K562 (cell line): ENCODE measurements at regions not wholly inside any gene's neighbourhood (a gene's known extent, or its start where the extent isn't known, plus 50 kb on each side); places are given as distances from the start of the nearest gene placed in this dataset.

Experiments used
- BCL6 ChIP-seq: fragments of 250-450 bp; sonication (Bioruptor Pico); IDR thresholded peaks from 2 replicates; pipeline ENCODE4 v1.4.0; 2020
- CREB1 ChIP-seq, 2 experiments: sonication (generic) in 1 of 2; formaldehyde crosslinking in 1 of 2; IDR thresholded peaks; 2 replicates each; pipeline versions ENCODE4 v1.6.1 to v1.8.0; 2012 to 2022; ENCODE audit warnings: inconsistent platforms in 1 of 2, mild to moderate bottlenecking in 1 of 2, missing genetic modification reagents in 1 of 2, moderate library complexity in 1 of 2
- EZH2 ChIP-seq: IDR thresholded peaks from 2 replicates; pipeline ENCODE4 v1.6.1; 2012; ENCODE audit warnings: low read depth, mild to moderate bottlenecking, inconsistent platforms, low read length, borderline replicate concordance
- GABPB1 ChIP-seq: sonication (generic); formaldehyde crosslinking; IDR thresholded peaks from 2 replicates; pipeline ENCODE4 v1.8.0; 2022; ENCODE audit warnings: mild to moderate bottlenecking, missing genetic modification reagents
- HNRNPL ChIP-seq: fragments of 200-400 bp; formaldehyde crosslinking; IDR thresholded peaks from 2 replicates; pipeline ENCODE4 v1.6.1; 2017; ENCODE audit warnings: low read depth, mild to moderate bottlenecking, low read length
- KAT8 ChIP-seq: fragments of 450-650 bp; IDR thresholded peaks from 2 replicates; pipeline ENCODE4 v1.6.1; 2016; ENCODE audit warnings: low read depth, mild to moderate bottlenecking
- RFX5 ChIP-seq: IDR thresholded peaks from 2 replicates; pipeline ENCODE4 v1.6.1; 2011; ENCODE audit warnings: low read depth, mild to moderate bottlenecking, improper control_type of control experiment, low read length
- ZBTB17 ChIP-seq: fragments of 450-650 bp; formaldehyde crosslinking; IDR thresholded peaks from 2 replicates; pipeline ENCODE4 v1.4.0; 2020; ENCODE audit warnings: mild to moderate bottlenecking
- TF ChIP-seq, protein P1 (sequence below): fragments of 250-450 bp; sonication (Bioruptor Pico); IDR thresholded peaks from 2 replicates; pipeline ENCODE4 v1.5.0; 2020; ENCODE audit warnings: mild to moderate bottlenecking, borderline replicate concordance
- TF ChIP-seq, protein P2 (sequence below): sonication (generic); formaldehyde crosslinking; IDR thresholded peaks from 2 replicates; pipeline ENCODE4 v1.5.0; 2020; ENCODE audit warnings: missing genetic modification reagents
- TF ChIP-seq, protein P3 (sequence below), 2 experiments: fragments of 450-650 bp; formaldehyde crosslinking in 1 of 2; IDR thresholded peaks; 2 replicates each; pipeline versions ENCODE4 v1.4.0 to v1.6.1; 2014 to 2020; ENCODE audit warnings: mild to moderate bottlenecking in 2 of 2, borderline replicate concordance in 1 of 2, low read depth in 1 of 2
- TF ChIP-seq, protein P4 (sequence below): sonication (generic); formaldehyde crosslinking; IDR thresholded peaks from 2 replicates; pipeline ENCODE4 v1.8.1; 2022; ENCODE audit warnings: missing genetic modification reagents

DNA sequence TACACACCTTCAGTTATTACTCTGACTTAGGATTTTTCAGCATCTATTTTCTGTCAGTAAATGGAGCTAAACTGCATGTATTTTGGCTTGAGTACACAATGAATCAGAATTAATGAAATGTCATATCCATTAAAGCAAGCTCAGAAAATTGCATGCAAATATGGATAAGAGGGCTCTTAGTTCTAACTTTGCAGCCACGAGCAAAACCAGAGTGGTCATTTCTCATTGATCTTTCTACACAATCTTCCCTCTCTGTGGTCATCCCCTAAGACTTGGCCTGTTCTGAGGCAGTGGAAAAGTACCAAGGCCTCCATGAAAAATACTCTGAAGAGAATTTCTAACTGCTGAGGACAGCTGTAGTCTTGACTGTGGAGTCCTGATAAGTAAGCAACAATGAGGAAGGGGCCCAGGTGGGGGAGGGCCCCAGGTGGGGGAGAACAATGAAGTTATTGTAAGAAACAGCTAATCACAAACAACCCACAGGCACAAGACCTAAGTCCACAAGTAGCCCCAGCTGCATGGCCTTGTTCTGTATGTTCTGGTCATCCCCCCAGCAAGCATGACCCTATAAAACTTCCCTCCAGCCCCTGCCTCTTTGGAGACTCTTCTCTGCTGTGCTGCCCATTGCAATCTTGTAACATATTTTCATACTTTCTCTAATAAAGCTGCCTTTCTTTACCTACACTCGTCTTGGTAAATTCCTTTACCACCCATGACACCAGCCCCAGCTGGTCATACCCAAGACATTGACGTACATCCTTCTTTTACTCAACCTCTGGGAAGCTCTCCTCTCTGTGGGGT is 230.3 kb downstream of the TDRD15 start:
- no peak for TF ChIP-seq HNRNPL
- no peak for TF ChIP-seq CREB1 (IDR thresholded peaks at IDR 0.05)
- no peak for TF ChIP-seq CREB1 (CRISPR knock-in tag; IDR thresholded peaks at IDR 0.05)
- no peak for TF ChIP-seq ZBTB17 (CRISPR knock-in tag)
- TF ChIP-seq, protein P1, sequence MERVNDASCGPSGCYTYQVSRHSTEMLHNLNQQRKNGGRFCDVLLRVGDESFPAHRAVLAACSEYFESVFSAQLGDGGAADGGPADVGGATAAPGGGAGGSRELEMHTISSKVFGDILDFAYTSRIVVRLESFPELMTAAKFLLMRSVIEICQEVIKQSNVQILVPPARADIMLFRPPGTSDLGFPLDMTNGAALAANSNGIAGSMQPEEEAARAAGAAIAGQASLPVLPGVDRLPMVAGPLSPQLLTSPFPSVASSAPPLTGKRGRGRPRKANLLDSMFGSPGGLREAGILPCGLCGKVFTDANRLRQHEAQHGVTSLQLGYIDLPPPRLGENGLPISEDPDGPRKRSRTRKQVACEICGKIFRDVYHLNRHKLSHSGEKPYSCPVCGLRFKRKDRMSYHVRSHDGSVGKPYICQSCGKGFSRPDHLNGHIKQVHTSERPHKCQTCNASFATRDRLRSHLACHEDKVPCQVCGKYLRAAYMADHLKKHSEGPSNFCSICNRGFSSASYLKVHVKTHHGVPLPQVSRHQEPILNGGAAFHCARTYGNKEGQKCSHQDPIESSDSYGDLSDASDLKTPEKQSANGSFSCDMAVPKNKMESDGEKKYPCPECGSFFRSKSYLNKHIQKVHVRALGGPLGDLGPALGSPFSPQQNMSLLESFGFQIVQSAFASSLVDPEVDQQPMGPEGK (CRISPR knock-in tag) = no peak
- TF ChIP-seq KAT8 = no peak
- TF ChIP-seq BCL6 (CRISPR knock-in tag) = no peak
- TF ChIP-seq, protein P2, sequence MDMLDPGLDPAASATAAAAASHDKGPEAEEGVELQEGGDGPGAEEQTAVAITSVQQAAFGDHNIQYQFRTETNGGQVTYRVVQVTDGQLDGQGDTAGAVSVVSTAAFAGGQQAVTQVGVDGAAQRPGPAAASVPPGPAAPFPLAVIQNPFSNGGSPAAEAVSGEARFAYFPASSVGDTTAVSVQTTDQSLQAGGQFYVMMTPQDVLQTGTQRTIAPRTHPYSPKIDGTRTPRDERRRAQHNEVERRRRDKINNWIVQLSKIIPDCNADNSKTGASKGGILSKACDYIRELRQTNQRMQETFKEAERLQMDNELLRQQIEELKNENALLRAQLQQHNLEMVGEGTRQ (CRISPR knock-in tag) = no peak
- TF ChIP-seq, protein P3, sequence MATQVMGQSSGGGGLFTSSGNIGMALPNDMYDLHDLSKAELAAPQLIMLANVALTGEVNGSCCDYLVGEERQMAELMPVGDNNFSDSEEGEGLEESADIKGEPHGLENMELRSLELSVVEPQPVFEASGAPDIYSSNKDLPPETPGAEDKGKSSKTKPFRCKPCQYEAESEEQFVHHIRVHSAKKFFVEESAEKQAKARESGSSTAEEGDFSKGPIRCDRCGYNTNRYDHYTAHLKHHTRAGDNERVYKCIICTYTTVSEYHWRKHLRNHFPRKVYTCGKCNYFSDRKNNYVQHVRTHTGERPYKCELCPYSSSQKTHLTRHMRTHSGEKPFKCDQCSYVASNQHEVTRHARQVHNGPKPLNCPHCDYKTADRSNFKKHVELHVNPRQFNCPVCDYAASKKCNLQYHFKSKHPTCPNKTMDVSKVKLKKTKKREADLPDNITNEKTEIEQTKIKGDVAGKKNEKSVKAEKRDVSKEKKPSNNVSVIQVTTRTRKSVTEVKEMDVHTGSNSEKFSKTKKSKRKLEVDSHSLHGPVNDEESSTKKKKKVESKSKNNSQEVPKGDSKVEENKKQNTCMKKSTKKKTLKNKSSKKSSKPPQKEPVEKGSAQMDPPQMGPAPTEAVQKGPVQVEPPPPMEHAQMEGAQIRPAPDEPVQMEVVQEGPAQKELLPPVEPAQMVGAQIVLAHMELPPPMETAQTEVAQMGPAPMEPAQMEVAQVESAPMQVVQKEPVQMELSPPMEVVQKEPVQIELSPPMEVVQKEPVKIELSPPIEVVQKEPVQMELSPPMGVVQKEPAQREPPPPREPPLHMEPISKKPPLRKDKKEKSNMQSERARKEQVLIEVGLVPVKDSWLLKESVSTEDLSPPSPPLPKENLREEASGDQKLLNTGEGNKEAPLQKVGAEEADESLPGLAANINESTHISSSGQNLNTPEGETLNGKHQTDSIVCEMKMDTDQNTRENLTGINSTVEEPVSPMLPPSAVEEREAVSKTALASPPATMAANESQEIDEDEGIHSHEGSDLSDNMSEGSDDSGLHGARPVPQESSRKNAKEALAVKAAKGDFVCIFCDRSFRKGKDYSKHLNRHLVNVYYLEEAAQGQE (IDR thresholded peaks at IDR 0.05; ENCODE audit: borderline replicate concordance) = no peak
- TF ChIP-seq, protein P3 (CRISPR knock-in tag; IDR thresholded peaks at IDR 0.05; ENCODE audit: low read depth) = no peak
- TF ChIP-seq EZH2 = no peak
- TF ChIP-seq, protein P4, sequence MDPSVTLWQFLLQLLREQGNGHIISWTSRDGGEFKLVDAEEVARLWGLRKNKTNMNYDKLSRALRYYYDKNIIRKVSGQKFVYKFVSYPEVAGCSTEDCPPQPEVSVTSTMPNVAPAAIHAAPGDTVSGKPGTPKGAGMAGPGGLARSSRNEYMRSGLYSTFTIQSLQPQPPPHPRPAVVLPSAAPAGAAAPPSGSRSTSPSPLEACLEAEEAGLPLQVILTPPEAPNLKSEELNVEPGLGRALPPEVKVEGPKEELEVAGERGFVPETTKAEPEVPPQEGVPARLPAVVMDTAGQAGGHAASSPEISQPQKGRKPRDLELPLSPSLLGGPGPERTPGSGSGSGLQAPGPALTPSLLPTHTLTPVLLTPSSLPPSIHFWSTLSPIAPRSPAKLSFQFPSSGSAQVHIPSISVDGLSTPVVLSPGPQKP = no peak
- no peak for TF ChIP-seq GABPB1 (CRISPR knock-in tag)
- TF ChIP-seq RFX5 = no peak
